Ascending aorta (tissue), 2 donors: ENCODE measurements at regions not wholly inside any gene's neighbourhood (a gene's known extent, or its start where the extent isn't known, plus 50 kb on each side); places are given as distances from the start of the nearest gene placed in this dataset.

Source experiments
- DNase-seq, 2 donors: peaks; one replicate each; pipeline ENCODE4 v3.0.0-alpha.2; 2019; ENCODE audit warnings: low spot score in 2 of 2
- H3K27ac ChIP-seq, 2 donors: fragments of 200-600 bp; sonication (generic); one replicate each; pipeline ENCODE4 v1.5.1; 2016 to 2017; ENCODE audit warnings: mild to moderate bottlenecking in 1 of 2
- H3K27me3 ChIP-seq: fragments of 200-600 bp; sonication (generic); one replicate; pipeline ENCODE4 v1.5.1; 2017
- H3K36me3 ChIP-seq, 2 donors: fragments of 200-600 bp; sonication (generic); one replicate each; pipeline ENCODE4 v1.5.1; 2016
- H3K4me1 ChIP-seq, 2 donors: fragments of 200-600 bp; sonication (generic); one replicate each; pipeline ENCODE4 v1.5.1; 2016 to 2017; ENCODE audit warnings: mild to moderate bottlenecking in 1 of 2
- H3K4me3 ChIP-seq, 2 donors: fragments of 200-600 bp; sonication (generic); one replicate each; pipeline ENCODE4 v1.5.1; 2016 to 2017; ENCODE audit warnings: mild to moderate bottlenecking in 1 of 2
- H3K9me3 ChIP-seq, 2 donors: fragments of 200-600 bp; sonication (generic); one replicate each; pipeline ENCODE4 v1.5.1; 2016
- intact Hi-C: fragments of 100-400 bp; cut with DNase I; formaldehyde crosslinking; loops from one replicate; pipeline ENCODE4 v1.15.1; 2023
- TF ChIP-seq, protein P1 (sequence below), 3 experiments: fragments of 200-600 bp in 2 of 3; fragments of 450-650 bp in 1 of 3; sonication (generic) in 2 of 3; IDR thresholded peaks; one replicate each; pipeline ENCODE4 v1.5.1; 2016 to 2019; ENCODE audit warnings: antibody characterized with exemption in 3 of 3, mild to moderate bottlenecking in 1 of 3, moderate library complexity in 1 of 3

DNA sequence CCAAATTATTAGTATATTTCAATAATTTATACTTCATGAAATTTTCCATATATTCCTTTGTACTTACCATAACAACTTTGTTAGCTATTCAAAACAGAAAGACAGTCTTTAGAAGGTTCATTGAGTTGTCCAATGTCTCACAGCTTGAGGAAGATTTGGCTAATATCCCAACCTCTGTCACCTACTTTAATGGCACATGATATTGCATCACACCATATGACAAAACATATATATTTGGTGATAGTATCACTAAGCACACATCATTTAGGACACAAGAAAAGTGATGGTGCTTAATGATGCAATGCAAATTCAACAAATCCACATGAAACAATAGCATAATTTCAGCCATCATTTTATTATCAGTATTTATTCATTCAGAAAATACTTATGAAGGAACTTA lies 122.0 kb upstream of the BRINP3 start:
- DNase-seq = no peak
- Histone ChIP-seq H3K27ac (no peak overlapping the region), H3K4me3 (no peak overlapping the region), H3K4me1 (no peaks in the 10 kb centered on the region), H3K27me3 (no peaks in the 10 kb centered on the region), H3K36me3 (no peaks in the 10 kb centered on the region), H3K9me3 (no peaks in the 10 kb centered on the region)
- TF ChIP-seq, protein P1, sequence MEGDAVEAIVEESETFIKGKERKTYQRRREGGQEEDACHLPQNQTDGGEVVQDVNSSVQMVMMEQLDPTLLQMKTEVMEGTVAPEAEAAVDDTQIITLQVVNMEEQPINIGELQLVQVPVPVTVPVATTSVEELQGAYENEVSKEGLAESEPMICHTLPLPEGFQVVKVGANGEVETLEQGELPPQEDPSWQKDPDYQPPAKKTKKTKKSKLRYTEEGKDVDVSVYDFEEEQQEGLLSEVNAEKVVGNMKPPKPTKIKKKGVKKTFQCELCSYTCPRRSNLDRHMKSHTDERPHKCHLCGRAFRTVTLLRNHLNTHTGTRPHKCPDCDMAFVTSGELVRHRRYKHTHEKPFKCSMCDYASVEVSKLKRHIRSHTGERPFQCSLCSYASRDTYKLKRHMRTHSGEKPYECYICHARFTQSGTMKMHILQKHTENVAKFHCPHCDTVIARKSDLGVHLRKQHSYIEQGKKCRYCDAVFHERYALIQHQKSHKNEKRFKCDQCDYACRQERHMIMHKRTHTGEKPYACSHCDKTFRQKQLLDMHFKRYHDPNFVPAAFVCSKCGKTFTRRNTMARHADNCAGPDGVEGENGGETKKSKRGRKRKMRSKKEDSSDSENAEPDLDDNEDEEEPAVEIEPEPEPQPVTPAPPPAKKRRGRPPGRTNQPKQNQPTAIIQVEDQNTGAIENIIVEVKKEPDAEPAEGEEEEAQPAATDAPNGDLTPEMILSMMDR (IDR thresholded peaks at IDR 0.05) = no peak
- intact Hi-C loops = no loop called here

DNA sequence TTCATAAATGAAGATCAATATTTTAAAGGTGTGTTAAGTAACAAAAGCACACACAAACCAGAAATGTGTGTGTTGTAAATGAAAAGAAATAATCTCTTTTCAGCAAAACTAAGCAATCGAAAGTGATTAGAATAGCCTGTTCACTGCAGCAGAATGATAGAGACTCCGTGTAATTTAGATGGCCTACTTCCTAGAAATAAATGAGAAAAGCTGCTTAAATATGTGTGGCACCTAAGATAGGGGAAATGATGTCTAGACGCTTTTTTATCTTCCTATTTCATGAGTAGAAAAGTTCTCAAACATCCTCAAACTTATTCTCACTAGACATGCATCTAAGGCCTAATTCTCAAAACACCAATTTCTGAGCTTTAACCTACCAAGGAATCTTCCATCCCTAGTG lies 124.7 kb upstream of the BRINP3 start:
- no peaks in the 10 kb centered on the region for H3K27me3 ChIP-seq
- no peak for DNase-seq
- intact Hi-C loops = no loop called here
- no peak overlapping the region for H3K27ac ChIP-seq
- H3K4me3 ChIP-seq = no peak overlapping the region
- no peaks in the 10 kb centered on the region for H3K9me3 ChIP-seq
- no peaks in the 10 kb centered on the region for H3K4me1 ChIP-seq
- TF ChIP-seq, protein P1 (IDR thresholded peaks at IDR 0.05) = no peak
- H3K36me3 ChIP-seq = no peaks in the 10 kb centered on the region

DNA sequence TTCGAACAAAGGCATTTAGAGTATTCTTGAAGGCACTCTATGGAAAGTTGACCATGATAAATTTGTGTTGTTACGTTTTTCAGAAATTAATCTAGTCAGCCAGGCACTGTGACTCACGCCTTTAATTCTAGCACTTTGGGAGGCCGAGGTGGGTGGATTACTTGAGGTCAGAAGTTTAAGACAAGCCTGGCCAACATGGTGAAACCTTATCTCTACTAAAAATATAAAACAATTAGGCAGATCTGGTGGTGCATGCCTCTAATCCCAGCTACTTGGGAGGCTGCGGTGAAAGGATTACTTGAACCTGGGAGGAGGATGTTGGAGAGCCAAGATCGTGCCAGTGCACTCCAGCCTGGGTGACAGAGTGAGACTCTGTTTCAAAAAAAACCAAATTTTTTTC lies 130.6 kb upstream of the BRINP3 start:
- Histone ChIP-seq H3K36me3 (no peaks in the 10 kb centered on the region), H3K4me3 (no peak overlapping the region), H3K4me1 (no peaks in the 10 kb centered on the region), H3K27ac (no peak overlapping the region), H3K9me3 (no peaks in the 10 kb centered on the region), H3K27me3 (no peaks in the 10 kb centered on the region)
- DNase-seq = no peak
- intact Hi-C loops = no loop called here
- TF ChIP-seq, protein P1 (IDR thresholded peaks at IDR 0.05) = no peak

DNA sequence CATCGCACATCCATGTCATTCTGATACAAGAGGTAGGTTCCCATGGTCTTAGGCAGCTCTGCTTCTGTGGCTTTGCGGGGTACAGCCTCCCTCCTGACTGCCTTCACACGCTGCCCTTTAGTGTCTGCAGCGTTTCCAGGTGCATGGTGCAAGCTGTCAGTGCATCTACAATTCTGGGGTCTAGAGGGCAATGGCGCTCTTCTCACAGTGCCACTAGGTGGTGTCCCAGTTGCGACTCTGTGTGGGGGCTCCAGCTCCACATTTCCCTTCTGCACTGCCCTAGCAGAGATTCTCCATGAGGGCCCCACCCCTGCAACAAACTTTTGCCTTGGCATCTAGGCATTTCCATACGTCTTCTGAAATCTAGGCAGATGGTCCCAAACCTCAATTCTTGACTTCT lies 138.2 kb upstream of the BRINP3 start:
- intact Hi-C loops = no loop called here
- Histone ChIP-seq H3K9me3 (no peaks in the 10 kb centered on the region), H3K27ac (no peak overlapping the region), H3K4me3 (no peak overlapping the region), H3K36me3 (no peaks in the 10 kb centered on the region), H3K4me1 (no peaks in the 10 kb centered on the region), H3K27me3 (no peaks in the 10 kb centered on the region)
- no peak for DNase-seq
- TF ChIP-seq, protein P1 (IDR thresholded peaks at IDR 0.05) = no peak

DNA sequence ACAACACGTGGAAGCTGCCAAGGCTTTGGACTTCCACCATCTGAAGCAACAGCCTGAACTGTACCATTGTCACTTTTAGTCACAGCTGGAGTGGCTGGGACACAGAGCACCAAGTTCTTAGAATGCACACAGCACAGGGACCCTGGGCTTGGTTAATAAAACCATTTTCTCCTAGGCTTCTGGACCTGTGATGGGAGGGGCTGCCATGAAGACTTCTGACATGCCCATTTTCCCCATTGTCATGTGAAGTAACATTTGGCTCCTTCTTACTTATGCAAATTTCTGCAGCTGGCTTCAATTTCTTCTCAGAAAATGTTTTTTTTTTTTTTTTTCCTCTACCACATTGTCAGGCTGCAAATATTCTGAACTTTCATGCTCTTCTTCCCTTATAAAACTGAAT lies 138.6 kb upstream of the BRINP3 start:
- intact Hi-C loops = no loop called here
- H3K27me3 ChIP-seq = no peaks in the 10 kb centered on the region
- TF ChIP-seq, protein P1 (IDR thresholded peaks at IDR 0.05) = no peak
- no peaks in the 10 kb centered on the region for H3K36me3 ChIP-seq
- no peak overlapping the region for H3K4me3 ChIP-seq
- no peak for DNase-seq
- H3K9me3 ChIP-seq = no peaks in the 10 kb centered on the region
- H3K4me1 ChIP-seq = no peaks in the 10 kb centered on the region
- no peak overlapping the region for H3K27ac ChIP-seq

DNA sequence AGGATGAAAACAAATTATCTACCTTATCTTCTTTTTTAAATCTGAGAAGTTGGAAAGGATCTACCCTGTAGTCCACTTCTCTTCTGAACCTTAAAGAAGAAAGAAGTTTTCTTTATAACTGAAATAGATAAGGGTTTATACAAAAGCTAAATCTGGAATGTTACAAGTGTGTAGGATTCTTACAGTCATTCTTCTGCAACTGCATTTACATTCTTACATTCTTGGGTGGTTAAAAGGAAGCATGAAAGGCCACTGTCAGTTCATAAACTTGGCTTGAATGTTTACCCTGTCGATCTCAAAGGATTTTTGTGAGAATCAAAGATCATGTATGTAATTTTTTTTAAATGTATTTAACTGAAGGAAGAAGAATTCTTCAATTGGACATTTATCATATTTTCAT lies 142.1 kb upstream of the BRINP3 start:
- intact Hi-C loops = no loop called here
- H3K4me1 ChIP-seq = no peaks in the 10 kb centered on the region
- H3K4me3 ChIP-seq = no peak overlapping the region
- H3K27ac ChIP-seq = no peak overlapping the region
- H3K27me3 ChIP-seq = no peaks in the 10 kb centered on the region
- H3K9me3 ChIP-seq = no peaks in the 10 kb centered on the region
- no peak for DNase-seq
- no peaks in the 10 kb centered on the region for H3K36me3 ChIP-seq
- TF ChIP-seq, protein P1 (IDR thresholded peaks at IDR 0.05) = no peak
